ENCODE measurements at regions not wholly inside any gene's neighbourhood (a gene's known extent, or its start where the extent isn't known, plus 50 kb on each side); places are given as distances from the start of the nearest gene placed in this dataset.

DNA sequence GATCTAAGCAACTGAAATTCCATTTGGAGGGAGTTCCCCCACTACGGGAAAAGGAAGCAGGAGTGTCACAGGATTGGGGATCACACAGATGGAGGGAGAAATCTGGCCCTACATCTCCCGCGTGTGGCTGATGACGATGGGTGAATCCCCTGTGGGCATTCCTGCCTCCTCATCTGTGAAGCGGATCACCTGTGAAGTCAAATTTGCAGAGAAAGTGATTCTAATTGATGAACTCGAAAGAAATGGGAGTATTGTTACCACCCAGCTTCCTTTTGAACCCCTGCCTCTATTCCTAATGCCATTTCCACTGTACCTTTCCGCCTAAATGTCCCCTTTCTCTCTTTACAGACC is 92.0 kb downstream of the CMPK2 start:
- no peaks in the 10 kb centered on the region for H3K27me3 ChIP-seq
- H3K4me3 ChIP-seq = no peak overlapping the region
- H3K4me1 ChIP-seq = no peaks in the 10 kb centered on the region
- no peak overlapping the region for H3K27ac ChIP-seq
- H3K36me3 ChIP-seq = no peaks in the 10 kb centered on the region
- H3K9me3 ChIP-seq = no peaks in the 10 kb centered on the region
- intact Hi-C loops (cut with DNase I) = no loop called here
- no peak for DNase-seq (ENCODE audit: low spot score in 2 of 2)
- TF ChIP-seq, protein P1, sequence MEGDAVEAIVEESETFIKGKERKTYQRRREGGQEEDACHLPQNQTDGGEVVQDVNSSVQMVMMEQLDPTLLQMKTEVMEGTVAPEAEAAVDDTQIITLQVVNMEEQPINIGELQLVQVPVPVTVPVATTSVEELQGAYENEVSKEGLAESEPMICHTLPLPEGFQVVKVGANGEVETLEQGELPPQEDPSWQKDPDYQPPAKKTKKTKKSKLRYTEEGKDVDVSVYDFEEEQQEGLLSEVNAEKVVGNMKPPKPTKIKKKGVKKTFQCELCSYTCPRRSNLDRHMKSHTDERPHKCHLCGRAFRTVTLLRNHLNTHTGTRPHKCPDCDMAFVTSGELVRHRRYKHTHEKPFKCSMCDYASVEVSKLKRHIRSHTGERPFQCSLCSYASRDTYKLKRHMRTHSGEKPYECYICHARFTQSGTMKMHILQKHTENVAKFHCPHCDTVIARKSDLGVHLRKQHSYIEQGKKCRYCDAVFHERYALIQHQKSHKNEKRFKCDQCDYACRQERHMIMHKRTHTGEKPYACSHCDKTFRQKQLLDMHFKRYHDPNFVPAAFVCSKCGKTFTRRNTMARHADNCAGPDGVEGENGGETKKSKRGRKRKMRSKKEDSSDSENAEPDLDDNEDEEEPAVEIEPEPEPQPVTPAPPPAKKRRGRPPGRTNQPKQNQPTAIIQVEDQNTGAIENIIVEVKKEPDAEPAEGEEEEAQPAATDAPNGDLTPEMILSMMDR (IDR thresholded peaks at IDR 0.05) = no peak

DNA sequence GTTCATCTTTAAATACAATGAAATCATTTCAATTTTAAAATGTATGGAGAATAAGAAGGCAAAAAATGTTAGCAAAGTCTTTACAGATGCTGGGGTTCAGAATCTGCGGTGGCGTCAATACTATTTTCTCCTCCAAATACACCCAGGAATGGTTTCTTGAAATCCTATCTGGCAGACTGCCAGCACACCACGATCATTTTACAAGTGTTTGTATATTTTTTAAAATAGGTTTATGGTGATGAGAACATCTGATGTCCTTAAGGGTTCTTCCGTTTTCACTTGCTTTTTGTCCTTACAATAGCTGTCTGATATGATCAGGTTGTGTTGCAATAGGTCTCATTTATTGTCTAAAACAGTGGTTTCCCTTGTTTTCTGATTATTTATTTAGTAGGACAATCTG is 89.6 kb downstream of the CMPK2 start:
- no peak overlapping the region for H3K27ac ChIP-seq
- no peak for DNase-seq (ENCODE audit: low spot score in 2 of 2)

DNA sequence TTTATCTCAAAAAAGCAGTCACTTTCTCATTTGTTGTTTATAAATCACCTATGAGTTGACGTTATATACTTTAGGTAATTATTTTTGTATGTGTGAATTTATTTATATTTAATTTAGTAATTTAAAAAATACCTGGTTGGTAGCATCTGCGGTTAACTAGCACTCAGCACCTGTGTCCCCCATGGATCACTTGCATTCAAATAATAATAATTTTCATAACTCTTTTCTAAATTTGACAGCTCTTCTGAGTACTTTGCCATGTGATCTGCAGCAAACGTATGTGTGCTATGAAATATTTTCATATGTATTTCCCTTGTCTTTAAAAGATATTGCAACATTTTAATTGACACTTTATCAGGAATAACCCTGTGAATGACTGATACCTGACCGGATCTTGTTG is 88.1 kb downstream of the CMPK2 start:
- Histone ChIP-seq H3K4me3 (no peak overlapping the region), H3K4me1 (no peaks in the 10 kb centered on the region), H3K9me3 (no peaks in the 10 kb centered on the region), H3K27me3 (no peaks in the 10 kb centered on the region), H3K36me3 (no peaks in the 10 kb centered on the region), H3K27ac (no peak overlapping the region)
- intact Hi-C loops (cut with DNase I) = no loop called here
- TF ChIP-seq, protein P1 (IDR thresholded peaks at IDR 0.05) = no peak
- no peak for DNase-seq (ENCODE audit: low spot score in 2 of 2)

More for the DNA sequence above, 89.6 kb downstream of the CMPK2 start:
- TF ChIP-seq, protein P1 (IDR thresholded peaks at IDR 0.05) = no peak
- H3K4me3 ChIP-seq = no peak overlapping the region
- H3K9me3 ChIP-seq = no peaks in the 10 kb centered on the region
- intact Hi-C loops (cut with DNase I) = no loop called here
- H3K36me3 ChIP-seq = no peaks in the 10 kb centered on the region
- H3K27me3 ChIP-seq = no peaks in the 10 kb centered on the region
- H3K4me1 ChIP-seq = no peaks in the 10 kb centered on the region

DNA sequence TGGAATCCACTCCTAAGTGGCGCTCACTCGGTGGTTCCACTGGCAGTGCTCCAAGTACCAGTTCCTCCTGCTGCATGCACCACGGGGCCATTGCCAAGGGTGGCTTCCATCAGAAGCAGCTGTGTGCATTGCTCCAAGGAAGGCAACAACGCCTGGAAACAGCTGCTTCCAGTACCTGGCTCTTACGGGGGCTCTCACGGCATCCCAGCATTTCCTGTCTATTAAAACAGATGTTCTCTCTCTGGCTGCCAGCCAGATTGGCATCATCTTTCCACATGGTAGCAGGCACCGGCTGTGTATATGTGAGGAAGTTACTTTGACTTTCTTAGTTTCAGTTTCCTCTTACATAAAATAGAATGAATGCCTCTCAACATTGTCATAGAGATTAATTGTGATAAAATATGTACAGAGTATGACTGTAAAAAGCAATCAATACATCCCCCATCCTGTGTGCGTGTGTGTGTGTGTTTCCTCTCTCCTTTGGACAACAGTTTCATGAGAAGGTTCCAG is 84.9 kb downstream of the CMPK2 start:
- no peaks in the 10 kb centered on the region for H3K4me1 ChIP-seq
- H3K27me3 ChIP-seq = no peaks in the 10 kb centered on the region
- H3K27ac ChIP-seq = no peak overlapping the region
- TF ChIP-seq, protein P1 (IDR thresholded peaks at IDR 0.05) = no peak
- no peaks in the 10 kb centered on the region for H3K36me3 ChIP-seq
- no peak overlapping the region for H3K4me3 ChIP-seq
- peak in 1 of 2 donors; percentile 65 for DNase-seq (ENCODE audit: low spot score in 2 of 2)
- H3K9me3 ChIP-seq = no peaks in the 10 kb centered on the region
- intact Hi-C loops (cut with DNase I) = no loop called here

DNA sequence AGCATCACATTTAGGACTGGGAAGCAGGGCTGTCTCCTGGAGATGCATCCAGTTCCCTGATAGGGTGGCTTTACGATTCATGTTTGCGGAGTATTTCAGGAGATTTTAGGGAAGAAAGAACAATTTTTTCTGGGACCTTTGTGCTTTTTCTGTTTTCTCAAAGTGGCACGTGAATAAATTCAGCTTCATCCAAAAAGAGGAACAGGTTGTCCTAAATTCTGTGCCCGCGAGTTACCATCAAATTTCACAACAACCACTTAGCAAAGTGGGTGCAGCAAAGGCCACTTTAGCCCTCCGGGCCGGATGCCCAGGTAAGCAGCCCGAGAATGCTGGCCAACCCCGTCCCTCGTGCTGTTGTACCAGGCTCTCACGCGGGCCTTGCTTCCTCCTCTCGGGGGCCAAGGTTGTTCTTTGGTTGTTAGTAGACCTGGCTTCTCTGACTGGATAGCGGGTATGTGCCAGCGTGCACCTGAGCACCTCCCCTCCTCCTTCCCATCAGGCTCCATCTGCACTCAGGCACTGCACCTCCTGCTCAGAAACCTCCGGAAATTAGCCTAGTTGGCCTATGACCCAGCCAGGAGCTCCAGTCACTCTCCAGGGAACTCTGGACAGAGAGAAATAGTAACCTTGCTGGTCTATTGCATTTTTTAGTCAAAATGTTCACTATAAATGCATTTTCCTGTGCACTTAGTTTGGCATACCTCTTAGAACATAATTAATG is 83.0 kb downstream of the CMPK2 start:
- Histone ChIP-seq H3K4me1 (no peaks in the 10 kb centered on the region), H3K27me3 (no peaks in the 10 kb centered on the region), H3K27ac (no peak overlapping the region), H3K36me3 (no peaks in the 10 kb centered on the region), H3K4me3 (no peak overlapping the region), H3K9me3 (no peaks in the 10 kb centered on the region)
- no peak for DNase-seq (ENCODE audit: low spot score in 2 of 2)
- intact Hi-C loops (cut with DNase I) = no loop called here
- TF ChIP-seq, protein P1 (IDR thresholded peaks at IDR 0.05) = no peak
